Stimulated activated naive B cell treated with anti-CD40 and anti-IgM and Interleukin-4, amounts not matched to agents 10 μg/mL and 1 μg/mL and 100 μg/mL, for 72 hours (primary cell): ENCODE measurements at regions not wholly inside any gene's neighbourhood (a gene's known extent, or its start where the extent isn't known, plus 50 kb on each side); places are given as distances from the start of the nearest gene placed in this dataset.
"Not testable (repeated sequence)": the region's sequence is repeated elsewhere in the genome, so short reads cannot be mapped to it uniquely, and the experiment has no call there.

Experiments used
- ATAC-seq, 2 donors: fragments of 150-1000 bp; cut with Tn5 transposase; replicated peaks; 2 replicates each; pipeline ENCODE4 v1.10.0; 2021; ENCODE audit warnings: moderate library complexity in 1 of 2
- DNase-seq: peaks from one replicate; pipeline ENCODE4 v3.0.0; 2021
- H3K27ac Mint-ChIP-seq: one replicate; pipeline ENCODE4 v1.8.0; 2022; ENCODE audit warnings: mild to moderate bottlenecking, mixed read lengths
- H3K27me3 Mint-ChIP-seq, 2 donors: one replicate each; pipeline ENCODE4 v1.8.0; 2022; ENCODE audit warnings: mixed read lengths in 2 of 2
- H3K36me3 Mint-ChIP-seq, 2 donors: one replicate each; pipeline ENCODE4 v1.8.0; 2022; ENCODE audit warnings: mixed read lengths in 2 of 2, mild to moderate bottlenecking in 1 of 2
- H3K4me1 Mint-ChIP-seq, 2 donors: one replicate each; pipeline ENCODE4 v1.8.0; 2022; ENCODE audit warnings: mixed read lengths in 2 of 2, mild to moderate bottlenecking in 1 of 2
- H3K4me3 Mint-ChIP-seq, 2 donors: one replicate each; pipeline ENCODE4 v1.8.0; 2022; ENCODE audit warnings: mild to moderate bottlenecking in 2 of 2, mixed read lengths in 2 of 2, moderate library complexity in 1 of 2
- H3K9me3 Mint-ChIP-seq, 2 donors: one replicate each; pipeline ENCODE4 v1.8.0; 2022; ENCODE audit warnings: mixed read lengths in 2 of 2, mild to moderate bottlenecking in 1 of 2

DNA sequence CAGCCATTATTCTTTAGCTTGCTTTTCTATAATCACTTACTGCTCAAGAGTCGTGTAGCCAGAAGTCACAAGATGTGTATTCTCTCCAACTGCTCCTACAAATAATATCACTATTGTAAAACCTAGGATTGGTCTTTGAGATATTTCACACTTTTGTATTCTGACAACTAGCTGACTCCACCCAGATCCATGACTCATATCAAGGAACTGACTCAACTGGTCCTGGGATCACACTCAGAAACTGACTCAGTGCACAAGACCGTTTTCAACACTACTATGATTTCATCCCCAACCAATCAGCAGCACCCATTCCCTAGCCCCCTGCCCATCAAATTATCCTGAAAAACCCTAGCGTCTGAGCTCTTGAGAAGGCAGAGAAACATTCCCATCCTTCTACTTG is 56.5 kb upstream of the ORC5 start:
- Mint-ChIP-seq H3K9me3 (peaks cover 13 to 17% of the 10 kb centered on the region in 2 donors), H3K36me3 (no peaks in the 10 kb centered on the region), H3K27me3 (peaks cover 22 to 27% of the 10 kb centered on the region in 2 donors), H3K27ac (no peak overlapping the region), H3K4me3 (no peak overlapping the region), H3K4me1 (no peaks in the 10 kb centered on the region)
- DNase-seq (no peak), ATAC-seq (no peak)

DNA sequence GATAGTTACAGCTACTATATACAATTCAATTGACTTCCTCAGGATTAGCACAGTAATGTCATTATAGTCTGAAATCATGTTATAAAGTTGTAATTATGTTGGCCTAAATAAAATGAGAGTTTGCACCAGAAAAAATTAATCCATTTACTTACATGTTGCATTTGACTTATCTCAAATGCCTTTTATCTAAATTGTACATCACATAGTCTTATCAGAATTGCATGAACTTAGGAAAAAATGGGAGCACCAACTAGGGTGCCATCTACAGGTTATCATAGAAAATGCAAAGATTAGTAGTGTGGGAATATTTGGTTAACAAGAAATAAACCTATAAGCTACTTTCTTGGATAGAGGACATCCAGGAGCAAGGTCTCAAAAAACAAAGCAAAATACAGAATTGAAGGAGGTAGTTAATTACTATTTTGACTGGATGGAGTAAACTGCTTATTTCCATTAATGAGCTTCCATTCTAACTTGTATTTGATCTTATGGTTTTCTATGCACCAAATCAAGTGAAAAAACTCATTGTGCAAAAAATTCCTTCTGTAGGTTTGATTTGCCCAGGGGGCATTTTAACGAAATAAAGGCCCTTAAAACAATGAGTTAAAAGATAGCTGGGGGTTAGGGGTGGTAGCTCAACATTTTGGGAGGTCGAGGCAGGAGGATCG is 60.0 kb upstream of the ORC5 start:
- Mint-ChIP-seq H3K9me3 (peaks cover 11% of the 10 kb centered on the region in 2 donors), H3K27me3 (peaks cover 21 to 24% of the 10 kb centered on the region in 2 donors), H3K4me1 (no peaks in the 10 kb centered on the region), H3K4me3 (no peak overlapping the region), H3K36me3 (no peaks in the 10 kb centered on the region), H3K27ac (no peak overlapping the region)
- DNase-seq (no peak), ATAC-seq (no peak)

GRCh38 chr7:104271948-104272347 is 56.5 kb upstream of the LHFPL3 start:
- Mint-ChIP-seq H3K4me3 (no peak overlapping the region), H3K27ac (no peak overlapping the region), H3K27me3 (peaks cover 24% of the 10 kb centered on the region in 2 donors), H3K9me3 (peaks cover 8 to 11% of the 10 kb centered on the region in 2 donors), H3K36me3 (peaks cover 0 to 5% of the 10 kb centered on the region in 2 donors), H3K4me1 (no peaks in the 10 kb centered on the region)
- no peak for ATAC-seq
- no peak for DNase-seq

DNA sequence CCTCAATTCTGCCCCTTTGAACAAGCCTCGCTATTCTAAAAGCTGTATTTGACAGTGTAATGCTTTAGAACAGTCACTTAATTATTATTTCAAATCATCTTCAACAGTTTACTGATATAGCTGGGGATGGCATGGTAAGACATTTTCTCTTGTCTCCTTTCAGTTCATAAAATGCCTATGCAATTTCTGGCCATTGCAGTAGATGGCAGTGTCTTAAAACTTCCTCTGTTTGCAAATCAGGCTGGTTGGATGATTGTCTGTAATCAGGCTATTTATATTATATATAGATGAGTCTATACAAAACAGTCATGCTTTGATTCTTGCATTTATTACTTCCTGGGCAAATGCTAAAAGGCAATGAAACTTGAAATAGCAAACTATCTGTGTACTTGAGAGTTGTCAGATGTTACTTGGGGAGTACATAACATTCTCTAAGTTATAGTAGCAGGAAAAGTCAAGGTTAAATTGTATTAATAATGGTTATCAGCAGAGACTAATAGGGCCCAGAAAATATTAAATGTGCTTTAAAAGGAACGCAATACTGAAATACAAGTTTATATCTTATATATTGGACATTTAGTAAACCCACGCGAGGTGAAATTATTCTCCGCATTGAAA is 55.5 kb upstream of the LHFPL3 start:
- ATAC-seq (peak in 1 of 2 donors; percentile 33), DNase-seq (no peak)
- Mint-ChIP-seq H3K27ac (no peak overlapping the region), H3K4me1 (no peaks in the 10 kb centered on the region), H3K9me3 (peaks cover 8 to 14% of the 10 kb centered on the region in 2 donors), H3K4me3 (no peak overlapping the region), H3K27me3 (peaks cover 21 to 26% of the 10 kb centered on the region in 2 donors), H3K36me3 (peaks cover 0 to 5% of the 10 kb centered on the region in 2 donors)

- no peak overlapping the region for H3K27ac Mint-ChIP-seq
- DNase-seq: no peak
- H3K27me3 Mint-ChIP-seq: peaks cover under 1 to 17% of the 10 kb centered on the region in 2 donors
Observed at GRCh38 chr7:104275900-104276299, 52.5 kb upstream of the LHFPL3 start.

DNA sequence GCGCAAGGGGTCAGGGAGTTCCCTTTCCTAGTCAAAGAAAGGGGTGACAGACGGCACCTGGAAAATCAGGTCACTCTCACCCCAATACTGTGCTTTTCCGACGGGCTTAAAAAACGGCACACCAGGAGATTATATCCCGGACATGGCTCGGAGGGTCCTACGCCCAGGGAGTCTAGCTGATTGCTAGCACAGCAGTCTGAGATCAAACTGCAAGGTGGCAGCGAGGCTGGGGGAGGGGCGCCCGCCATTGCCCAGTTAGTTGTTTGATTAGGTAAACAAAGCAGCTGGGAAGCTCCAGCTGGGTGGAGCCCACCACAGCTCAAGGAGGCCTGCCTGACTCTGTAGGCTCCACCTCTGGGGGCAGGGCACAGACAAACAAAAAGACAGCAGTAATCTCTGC is 51.7 kb upstream of the LHFPL3 start:
- ATAC-seq, H3K4me1 Mint-ChIP-seq, H3K36me3 Mint-ChIP-seq, H3K27ac Mint-ChIP-seq, H3K4me3 Mint-ChIP-seq, DNase-seq: not testable (repeated sequence)
- peaks cover 16 to 17% of the 10 kb centered on the region in 2 donors for H3K9me3 Mint-ChIP-seq
- peaks cover 0 to 17% of the 10 kb centered on the region in 2 donors for H3K27me3 Mint-ChIP-seq

More at GRCh38 chr7:104275900-104276299, 52.5 kb upstream of the LHFPL3 start:
- Mint-ChIP-seq H3K4me3 (no peak overlapping the region), H3K36me3 (peaks cover 0 to 5% of the 10 kb centered on the region in 2 donors), H3K9me3 (peaks cover 16 to 17% of the 10 kb centered on the region in 2 donors), H3K4me1 (no peaks in the 10 kb centered on the region)
- no peak for ATAC-seq
